Type B pancreatic cell (in vitro differentiated cells): ENCODE measurements at regions not wholly inside any gene's neighbourhood (a gene's known extent, or its start where the extent isn't known, plus 50 kb on each side); places are given as distances from the start of the nearest gene placed in this dataset.

Source experiments
- DNase-seq: peaks from one replicate; pipeline ENCODE4 v3.0.0; 2021; ENCODE audit warnings: mixed read lengths; ENCODE audit not compliant: unreplicated experiment; ENCODE audit errors: extremely low spot score
- H3K27ac Mint-ChIP-seq: 2 replicates; pipeline ENCODE4 v1.8.0; 2021; ENCODE audit warnings: mild to moderate bottlenecking, mixed read lengths
- H3K27me3 Mint-ChIP-seq: 2 replicates; pipeline ENCODE4 v1.8.0; 2021; ENCODE audit warnings: mixed read lengths
- H3K36me3 Mint-ChIP-seq: 2 replicates; pipeline ENCODE4 v1.8.0; 2021; ENCODE audit warnings: mixed read lengths
- H3K4me1 Mint-ChIP-seq: one replicate; pipeline ENCODE4 v1.8.0; 2021; ENCODE audit warnings: mixed read lengths; ENCODE audit not compliant: unreplicated experiment
- H3K4me3 Mint-ChIP-seq: 2 replicates; pipeline ENCODE4 v1.8.0; 2021; ENCODE audit warnings: mild to moderate bottlenecking, mixed read lengths
- H3K9me3 Mint-ChIP-seq: 2 replicates; pipeline ENCODE4 v1.8.0; 2021; ENCODE audit warnings: mixed read lengths
- CTCF ChIP-seq: fragments of 200-600 bp; sonication (generic); conservative IDR thresholded peaks from 2 replicates; pipeline ENCODE4 v1.5.0; 2021; ENCODE audit warnings: antibody characterized with exemption, mild to moderate bottlenecking

- H3K27ac Mint-ChIP-seq, result no peak overlapping the region
- no peaks in the 10 kb centered on the region for H3K36me3 Mint-ChIP-seq
- H3K27me3 Mint-ChIP-seq, result peaks cover 30% of the 10 kb centered on the region
- H3K4me1 Mint-ChIP-seq, result peaks cover 39% of the 10 kb centered on the region
- no peak for TF ChIP-seq CTCF
- peaks cover 2% of the 10 kb centered on the region for H3K9me3 Mint-ChIP-seq
- DNase-seq, result no peak
- peak overlapping the region; percentile 75 for H3K4me3 Mint-ChIP-seq
Measured at GRCh38 chr5:92641031-92641962, 939.7 kb downstream of the NR2F1-AS1 start.

GRCh38 chr5:92640340-92640739 is 940.7 kb downstream of the NR2F1-AS1 start:
- TF ChIP-seq CTCF, result no peak
- H3K9me3 Mint-ChIP-seq, result no peaks in the 10 kb centered on the region
- DNase-seq, result no peak
- peaks cover 30% of the 10 kb centered on the region for H3K27me3 Mint-ChIP-seq
- no peaks in the 10 kb centered on the region for H3K36me3 Mint-ChIP-seq
- peaks cover 39% of the 10 kb centered on the region for H3K4me1 Mint-ChIP-seq
- peak overlapping the region; percentile 47 for H3K4me3 Mint-ChIP-seq
- no peak overlapping the region for H3K27ac Mint-ChIP-seq

- H3K27ac Mint-ChIP-seq, result no peak overlapping the region
- H3K4me3 Mint-ChIP-seq, result no peak overlapping the region
Measured at GRCh38 chr5:92637960-92638359, 943.1 kb downstream of the NR2F1-AS1 start.

GRCh38 chr5:92637247-92637646 is 943.8 kb downstream of the NR2F1-AS1 start:
- Mint-ChIP-seq H3K27me3 (peaks cover 26% of the 10 kb centered on the region), H3K36me3 (no peaks in the 10 kb centered on the region), H3K4me3 (no peak overlapping the region), H3K27ac (no peak overlapping the region), H3K4me1 (peaks cover 35% of the 10 kb centered on the region), H3K9me3 (no peaks in the 10 kb centered on the region)
- no peak for DNase-seq
- no peak for TF ChIP-seq CTCF

More at GRCh38 chr5:92637960-92638359, 943.1 kb downstream of the NR2F1-AS1 start:
- H3K36me3 Mint-ChIP-seq, result no peaks in the 10 kb centered on the region
- H3K27me3 Mint-ChIP-seq, result peaks cover 26% of the 10 kb centered on the region
- H3K9me3 Mint-ChIP-seq, result no peaks in the 10 kb centered on the region
- peaks cover 38% of the 10 kb centered on the region for H3K4me1 Mint-ChIP-seq
- DNase-seq, result no peak
- TF ChIP-seq CTCF, result no peak

GRCh38 chr5:92635001-92635461 is 946.0 kb downstream of the NR2F1-AS1 start:
- Mint-ChIP-seq H3K36me3 (no peaks in the 10 kb centered on the region), H3K4me1 (peaks cover 19% of the 10 kb centered on the region), H3K27me3 (peaks cover 18% of the 10 kb centered on the region), H3K27ac (no peak overlapping the region), H3K9me3 (no peaks in the 10 kb centered on the region), H3K4me3 (peak overlapping the region; percentile 31)
- TF ChIP-seq CTCF, result no peak
- no peak for DNase-seq
